C4-2B (cell line): ENCODE measurements at regions not wholly inside any gene's neighbourhood (a gene's known extent, or its start where the extent isn't known, plus 50 kb on each side); places are given as distances from the start of the nearest gene placed in this dataset.

Source experiments
- ZFX ChIP-seq: fragments of 450-650 bp; IDR thresholded peaks from 2 replicates; pipeline ENCODE4 v1.6.1; 2017
- TF ChIP-seq, protein P1 (sequence below): fragments of 450-650 bp; conservative IDR thresholded peaks from 2 replicates; pipeline ENCODE4 v1.5.1; 2017; ENCODE audit warnings: mild to moderate bottlenecking

DNA sequence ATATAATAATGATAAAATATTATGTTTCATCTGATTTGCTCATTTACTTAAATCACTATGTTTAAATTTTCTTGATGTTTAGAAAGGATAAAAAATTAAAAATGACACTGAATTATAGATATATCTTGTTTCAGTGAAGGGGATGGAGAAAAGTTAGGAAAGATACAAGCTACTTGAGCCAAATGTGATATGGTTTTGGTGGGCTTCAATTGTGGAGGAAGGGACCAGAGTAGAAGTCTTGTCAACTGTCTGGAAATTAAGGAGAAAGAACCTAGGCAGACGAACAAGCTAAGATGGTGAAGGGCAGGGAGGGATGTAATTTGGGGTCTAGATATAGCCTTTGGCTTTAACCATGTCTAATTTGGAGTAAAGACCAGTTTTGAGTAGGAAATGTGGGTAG is 186.4 kb upstream of the MMS22L start:
- TF ChIP-seq, protein P1, sequence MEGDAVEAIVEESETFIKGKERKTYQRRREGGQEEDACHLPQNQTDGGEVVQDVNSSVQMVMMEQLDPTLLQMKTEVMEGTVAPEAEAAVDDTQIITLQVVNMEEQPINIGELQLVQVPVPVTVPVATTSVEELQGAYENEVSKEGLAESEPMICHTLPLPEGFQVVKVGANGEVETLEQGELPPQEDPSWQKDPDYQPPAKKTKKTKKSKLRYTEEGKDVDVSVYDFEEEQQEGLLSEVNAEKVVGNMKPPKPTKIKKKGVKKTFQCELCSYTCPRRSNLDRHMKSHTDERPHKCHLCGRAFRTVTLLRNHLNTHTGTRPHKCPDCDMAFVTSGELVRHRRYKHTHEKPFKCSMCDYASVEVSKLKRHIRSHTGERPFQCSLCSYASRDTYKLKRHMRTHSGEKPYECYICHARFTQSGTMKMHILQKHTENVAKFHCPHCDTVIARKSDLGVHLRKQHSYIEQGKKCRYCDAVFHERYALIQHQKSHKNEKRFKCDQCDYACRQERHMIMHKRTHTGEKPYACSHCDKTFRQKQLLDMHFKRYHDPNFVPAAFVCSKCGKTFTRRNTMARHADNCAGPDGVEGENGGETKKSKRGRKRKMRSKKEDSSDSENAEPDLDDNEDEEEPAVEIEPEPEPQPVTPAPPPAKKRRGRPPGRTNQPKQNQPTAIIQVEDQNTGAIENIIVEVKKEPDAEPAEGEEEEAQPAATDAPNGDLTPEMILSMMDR, result no peak
- no peak for TF ChIP-seq ZFX
